ENCODE measurements at regions not wholly inside any gene's neighbourhood (a gene's known extent, or its start where the extent isn't known, plus 50 kb on each side); places are given as distances from the start of the nearest gene placed in this dataset.
"Not testable (repeated sequence)": the region's sequence is repeated elsewhere in the genome, so short reads cannot be mapped to it uniquely, and the experiment has no call there.

DNA sequence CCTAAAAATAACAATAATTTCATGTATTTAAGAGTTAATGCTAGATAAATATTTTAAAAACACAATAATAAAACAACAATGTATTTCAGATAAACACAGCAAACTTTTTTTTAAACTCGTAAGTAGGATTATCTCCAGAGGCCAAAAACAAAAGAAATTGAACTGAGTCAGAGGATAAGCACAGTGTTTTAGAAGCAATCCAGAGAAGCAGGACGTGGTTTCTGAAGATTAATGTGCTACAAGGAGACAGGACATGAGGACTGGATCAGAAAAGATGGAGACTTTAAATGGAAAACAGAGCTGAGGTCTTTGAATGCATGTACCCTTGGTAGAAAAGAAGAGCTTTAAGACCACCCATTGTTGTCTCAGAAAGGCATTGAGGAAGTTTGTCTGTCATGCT is 491.2 kb upstream of the TLE4 start:
- Histone ChIP-seq H3K4me3 (ENCODE audit: low read length in 2 of 2) (no peak overlapping the region), H3K9me3 (ENCODE audit: control insufficient read depth, low read length) (no peaks in the 10 kb centered on the region), H3K36me3 (ENCODE audit: control insufficient read depth in 1 of 2, insufficient read depth in 2 of 2, low read length in 1 of 2) (no peaks in the 10 kb centered on the region), H3K4me1 (ENCODE audit: control insufficient read depth in 1 of 2, insufficient read depth in 2 of 2, low read length in 2 of 2) (no peaks in the 10 kb centered on the region), H3K27me3 (ENCODE audit: control insufficient read depth in 1 of 2, insufficient read depth in 2 of 2, low read length in 1 of 2) (no peaks in the 10 kb centered on the region), H3K27ac (ENCODE audit: low read depth in 1 of 2, low read length in 2 of 2) (no peak overlapping the region)
- DNase-seq (no peak), ATAC-seq (ENCODE audit: low FRiP score) (no peak)
- 22 to 28% methylated on average over 2 of the region's 2 CpGs for WGBS, 2 donors
- intact Hi-C loops (cut with DNase I) = no loop called here

- WGBS, 2 donors = 73 to 80% methylated on average over 3 of the region's 3 CpGs
- H3K4me3 ChIP-seq (ENCODE audit: low read length in 2 of 2) = no peak overlapping the region
- DNase-seq (no peak), ATAC-seq (ENCODE audit: low FRiP score) (no peak)
- intact Hi-C loops (cut with DNase I) = no loop called here
- no peaks in the 10 kb centered on the region for H3K36me3 ChIP-seq (ENCODE audit: control insufficient read depth in 1 of 2, insufficient read depth in 2 of 2, low read length in 1 of 2)
- no peaks in the 10 kb centered on the region for H3K27me3 ChIP-seq (ENCODE audit: control insufficient read depth in 1 of 2, insufficient read depth in 2 of 2, low read length in 1 of 2)
- peaks cover 2% of the 10 kb centered on the region for H3K9me3 ChIP-seq (ENCODE audit: control insufficient read depth, low read length)
- H3K27ac ChIP-seq (ENCODE audit: low read depth in 1 of 2, low read length in 2 of 2) = no peak overlapping the region
- H3K4me1 ChIP-seq (ENCODE audit: control insufficient read depth in 1 of 2, insufficient read depth in 2 of 2, low read length in 2 of 2) = no peaks in the 10 kb centered on the region
These were observed 488.1 kb upstream of the TLE4 start for GRCh38 chr9:79083621-79084020.

- DNase-seq = no peak
- 82 to 87% methylated on average over 2 of the region's 2 CpGs for WGBS, 2 donors
- H3K4me1 ChIP-seq (ENCODE audit: control insufficient read depth in 1 of 2, insufficient read depth in 2 of 2, low read length in 2 of 2) = no peaks in the 10 kb centered on the region
- H3K27me3 ChIP-seq (ENCODE audit: control insufficient read depth in 1 of 2, insufficient read depth in 2 of 2, low read length in 1 of 2) = no peaks in the 10 kb centered on the region
- no peak overlapping the region for H3K4me3 ChIP-seq (ENCODE audit: low read length in 2 of 2)
- H3K9me3 ChIP-seq (ENCODE audit: control insufficient read depth, low read length) = peaks cover 2% of the 10 kb centered on the region
- no peak overlapping the region for H3K27ac ChIP-seq (ENCODE audit: low read depth in 1 of 2, low read length in 2 of 2)
- H3K36me3 ChIP-seq (ENCODE audit: control insufficient read depth in 1 of 2, insufficient read depth in 2 of 2, low read length in 1 of 2) = no peaks in the 10 kb centered on the region
- intact Hi-C loops (cut with DNase I) = no loop called here
- no peak for ATAC-seq (ENCODE audit: low FRiP score)
These were observed 484.6 kb upstream of the TLE4 start for GRCh38 chr9:79087133-79087532.

DNA sequence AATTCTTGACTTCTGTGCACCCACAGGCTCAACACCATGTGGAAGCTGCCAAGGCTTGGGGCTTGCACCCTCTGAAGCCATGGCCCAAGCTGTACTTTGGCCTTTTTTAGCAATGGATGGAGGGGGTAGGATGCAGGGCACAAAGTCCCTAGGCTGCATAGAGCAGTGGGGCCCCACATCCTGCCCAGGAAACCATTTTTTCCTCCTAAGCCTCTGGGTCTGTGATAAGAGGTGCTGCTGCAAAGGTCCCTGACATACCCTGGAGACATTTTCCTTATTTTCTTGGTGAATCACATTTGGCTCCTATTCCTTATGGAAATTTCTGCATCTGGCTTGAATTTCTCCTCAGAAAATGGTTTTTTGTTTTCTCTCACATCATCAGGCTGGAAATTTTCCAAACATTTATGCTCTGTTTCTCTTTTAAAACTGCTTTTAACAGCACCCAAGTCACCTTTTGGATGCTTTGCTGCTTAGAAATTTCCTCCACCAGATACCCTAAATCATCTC is 482.7 kb upstream of the TLE4 start:
- H3K27ac ChIP-seq (ENCODE audit: low read depth in 1 of 2, low read length in 2 of 2) = no peak overlapping the region
- no peaks in the 10 kb centered on the region for H3K4me1 ChIP-seq (ENCODE audit: control insufficient read depth in 1 of 2, insufficient read depth in 2 of 2, low read length in 2 of 2)
- peaks cover 2% of the 10 kb centered on the region for H3K9me3 ChIP-seq (ENCODE audit: control insufficient read depth, low read length)
- no peak for ATAC-seq (ENCODE audit: low FRiP score)
- no peaks in the 10 kb centered on the region for H3K27me3 ChIP-seq (ENCODE audit: control insufficient read depth in 1 of 2, insufficient read depth in 2 of 2, low read length in 1 of 2)
- intact Hi-C loops (cut with DNase I) = no loop called here
- H3K4me3 ChIP-seq (ENCODE audit: low read length in 2 of 2) = no peak overlapping the region
- H3K36me3 ChIP-seq (ENCODE audit: control insufficient read depth in 1 of 2, insufficient read depth in 2 of 2, low read length in 1 of 2) = no peaks in the 10 kb centered on the region
- no peak for DNase-seq

GRCh38 chr9:79089851-79090250 is 481.9 kb upstream of the TLE4 start:
- H3K4me3 ChIP-seq (ENCODE audit: low read length in 2 of 2); H3K4me1 ChIP-seq (ENCODE audit: control insufficient read depth in 1 of 2, insufficient read depth in 2 of 2, low read length in 2 of 2); ATAC-seq (ENCODE audit: low FRiP score); H3K27me3 ChIP-seq (ENCODE audit: control insufficient read depth in 1 of 2, insufficient read depth in 2 of 2, low read length in 1 of 2); DNase-seq; intact Hi-C loops (cut with DNase I); H3K36me3 ChIP-seq (ENCODE audit: control insufficient read depth in 1 of 2, insufficient read depth in 2 of 2, low read length in 1 of 2); H3K27ac ChIP-seq (ENCODE audit: low read depth in 1 of 2, low read length in 2 of 2); H3K9me3 ChIP-seq (ENCODE audit: control insufficient read depth, low read length): not testable (repeated sequence)
- 62 to 65% methylated on average over 2 of the region's 2 CpGs for WGBS, 2 donors

- H3K27me3 ChIP-seq (ENCODE audit: control insufficient read depth in 1 of 2, insufficient read depth in 2 of 2, low read length in 1 of 2); H3K27ac ChIP-seq (ENCODE audit: low read depth in 1 of 2, low read length in 2 of 2); intact Hi-C loops (cut with DNase I); DNase-seq; H3K4me1 ChIP-seq (ENCODE audit: control insufficient read depth in 1 of 2, insufficient read depth in 2 of 2, low read length in 2 of 2); H3K9me3 ChIP-seq (ENCODE audit: control insufficient read depth, low read length); H3K4me3 ChIP-seq (ENCODE audit: low read length in 2 of 2); ATAC-seq (ENCODE audit: low FRiP score); H3K36me3 ChIP-seq (ENCODE audit: control insufficient read depth in 1 of 2, insufficient read depth in 2 of 2, low read length in 1 of 2): not testable (repeated sequence)
- WGBS, 2 donors = 91% methylated on average over 17 of the region's 17 CpGs
These were observed 468.5 kb upstream of the TLE4 start for GRCh38 chr9:79103257-79103656.

- intact Hi-C loops (cut with DNase I) = no loop called here
- WGBS, 2 donors = 86 to 93% methylated on average over 1 of the region's 1 CpG
- DNase-seq = no peak
- H3K27me3 ChIP-seq (ENCODE audit: control insufficient read depth in 1 of 2, insufficient read depth in 2 of 2, low read length in 1 of 2) = no peaks in the 10 kb centered on the region
- no peak overlapping the region for H3K4me3 ChIP-seq (ENCODE audit: low read length in 2 of 2)
- H3K27ac ChIP-seq (ENCODE audit: low read depth in 1 of 2, low read length in 2 of 2) = no peak overlapping the region
- no peaks in the 10 kb centered on the region for H3K36me3 ChIP-seq (ENCODE audit: control insufficient read depth in 1 of 2, insufficient read depth in 2 of 2, low read length in 1 of 2)
- H3K9me3 ChIP-seq (ENCODE audit: control insufficient read depth, low read length) = no peaks in the 10 kb centered on the region
- H3K4me1 ChIP-seq (ENCODE audit: control insufficient read depth in 1 of 2, insufficient read depth in 2 of 2, low read length in 2 of 2) = no peaks in the 10 kb centered on the region
- no peak for ATAC-seq (ENCODE audit: low FRiP score)
These were observed 467.5 kb upstream of the TLE4 start for GRCh38 chr9:79104216-79104615.

DNA sequence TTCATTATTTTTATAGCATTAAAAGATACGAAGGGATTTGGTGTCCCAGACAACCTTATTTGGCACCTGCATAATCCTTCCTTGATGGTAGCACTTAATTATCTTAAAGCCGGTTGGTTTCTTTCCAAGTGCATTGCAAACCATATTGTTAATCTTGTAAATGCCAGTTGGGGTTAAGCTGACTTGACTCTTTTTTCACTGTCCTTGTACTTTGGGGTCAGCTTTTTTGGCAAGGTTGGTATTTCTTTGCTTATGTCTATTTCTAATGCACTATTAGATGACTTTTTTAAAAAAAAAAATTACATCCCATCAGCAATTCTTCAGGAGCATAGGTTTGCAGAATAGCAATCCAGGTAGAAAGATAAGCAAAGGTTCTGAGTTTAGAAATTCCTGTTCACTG is 466.8 kb upstream of the TLE4 start:
- H3K36me3 ChIP-seq (ENCODE audit: control insufficient read depth in 1 of 2, insufficient read depth in 2 of 2, low read length in 1 of 2) = no peaks in the 10 kb centered on the region
- no peak overlapping the region for H3K27ac ChIP-seq (ENCODE audit: low read depth in 1 of 2, low read length in 2 of 2)
- H3K4me1 ChIP-seq (ENCODE audit: control insufficient read depth in 1 of 2, insufficient read depth in 2 of 2, low read length in 2 of 2) = no peaks in the 10 kb centered on the region
- DNase-seq (no peak), ATAC-seq (ENCODE audit: low FRiP score) (no peak)
- whole genome bisulfite sequencing, 2 donors = 79 to 86% methylated on average over 2 of the region's 2 CpGs
- intact Hi-C loops (cut with DNase I) = no loop called here
- no peaks in the 10 kb centered on the region for H3K27me3 ChIP-seq (ENCODE audit: control insufficient read depth in 1 of 2, insufficient read depth in 2 of 2, low read length in 1 of 2)
- H3K4me3 ChIP-seq (ENCODE audit: low read length in 2 of 2) = no peak overlapping the region
- H3K9me3 ChIP-seq (ENCODE audit: control insufficient read depth, low read length) = no peaks in the 10 kb centered on the region

DNA sequence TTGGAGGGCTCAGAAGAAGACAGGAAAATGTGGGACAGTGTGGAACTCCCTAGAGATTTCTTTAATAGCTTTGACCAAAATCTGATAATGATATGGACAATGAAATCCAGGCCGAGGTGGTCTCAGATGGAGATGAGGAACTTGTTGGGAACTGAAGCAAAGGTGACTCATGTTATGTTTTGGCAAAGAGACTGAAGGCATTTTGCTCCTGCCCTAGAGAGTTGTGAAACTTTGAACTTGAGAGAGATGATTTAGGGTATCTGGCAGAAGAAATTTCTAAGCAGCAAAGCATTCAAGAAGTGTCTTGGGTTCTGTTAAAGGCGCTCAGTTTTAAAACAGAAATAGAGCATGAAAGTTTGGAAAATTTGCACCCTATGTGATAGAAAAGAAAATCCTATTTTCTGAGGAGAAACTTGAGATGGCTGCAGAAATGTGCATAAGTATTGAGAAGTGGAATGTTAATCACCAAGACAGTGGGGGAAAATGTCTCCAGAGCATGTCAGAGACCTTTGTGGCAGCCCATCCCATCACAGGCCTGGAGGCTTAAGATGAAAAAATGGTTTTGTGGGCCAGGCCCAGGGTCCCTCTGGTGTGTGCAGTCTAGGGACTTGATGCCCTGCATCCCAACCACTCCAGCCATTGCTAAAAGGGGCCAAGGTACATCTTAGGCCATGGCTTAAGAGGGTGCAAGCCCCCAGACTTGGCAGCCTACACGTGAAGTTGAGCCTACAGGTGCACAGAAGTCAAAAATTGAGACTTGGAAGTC is 463.7 kb upstream of the TLE4 start:
- Histone ChIP-seq H3K4me3 (ENCODE audit: low read length in 2 of 2) (no peak overlapping the region), H3K9me3 (ENCODE audit: control insufficient read depth, low read length) (no peaks in the 10 kb centered on the region), H3K36me3 (ENCODE audit: control insufficient read depth in 1 of 2, insufficient read depth in 2 of 2, low read length in 1 of 2) (no peaks in the 10 kb centered on the region), H3K4me1 (ENCODE audit: control insufficient read depth in 1 of 2, insufficient read depth in 2 of 2, low read length in 2 of 2) (no peaks in the 10 kb centered on the region), H3K27ac (ENCODE audit: low read depth in 1 of 2, low read length in 2 of 2) (no peak overlapping the region), H3K27me3 (ENCODE audit: control insufficient read depth in 1 of 2, insufficient read depth in 2 of 2, low read length in 1 of 2) (no peaks in the 10 kb centered on the region)
- WGBS, 2 donors = 74 to 77% methylated on average over 3 of the region's 3 CpGs
- ATAC-seq (ENCODE audit: low FRiP score) (no peak), DNase-seq (no peak)
- intact Hi-C loops (cut with DNase I) = no loop called here
